Esophagus squamous epithelium (tissue), 4 donors: ENCODE measurements at regions not wholly inside any gene's neighbourhood (a gene's known extent, or its start where the extent isn't known, plus 50 kb on each side); places are given as distances from the start of the nearest gene placed in this dataset.

Experiments used
- CTCF ChIP-seq, 6 experiments: fragments of 450-650 bp in 4 of 6; fragments of 200-600 bp in 2 of 6; sonication (generic) in 2 of 6; IDR thresholded peaks; one replicate each; pipeline ENCODE4 v1.5.1; 2016 to 2019; ENCODE audit warnings: antibody characterized with exemption in 6 of 6, mild to moderate bottlenecking in 4 of 6, moderate library complexity in 4 of 6
- POLR2A ChIP-seq, 4 donors: fragments of 450-650 bp; IDR thresholded peaks; one replicate each; pipeline ENCODE4 v1.6.1; 2017; ENCODE audit warnings: antibody characterized with exemption in 4 of 4, mild to moderate bottlenecking in 4 of 4, moderate library complexity in 3 of 4

GRCh38 chr9:81466981-81467380 is 222.4 kb downstream of the TLE1 start:
- TF ChIP-seq CTCF (IDR thresholded peaks at IDR 0.05) (no peak), POLR2A (IDR thresholded peaks at IDR 0.05) (no peak)
